Brain microvascular endothelial cell (primary cell): ENCODE measurements at regions not wholly inside any gene's neighbourhood (a gene's known extent, or its start where the extent isn't known, plus 50 kb on each side); places are given as distances from the start of the nearest gene placed in this dataset.
A peak's percentile ranks its signal among the peaks of the same experiment; 100 is the strongest.

Experiments
- DNase-seq: peaks from one replicate; pipeline ENCODE4 v3.0.0-alpha.2; 2020
- H3K27ac ChIP-seq: fragments of 250-450 bp; sonication (Bioruptor Pico); 2 replicates; pipeline ENCODE4 v1.5.1; 2020; ENCODE audit warnings: mild to moderate bottlenecking, moderate library complexity
- H3K27me3 ChIP-seq: fragments of 250-450 bp; sonication (Bioruptor Pico); replicated peaks from 2 replicates; pipeline ENCODE4 v1.5.1; 2020; ENCODE audit warnings: mild to moderate bottlenecking
- H3K36me3 ChIP-seq: fragments of 250-450 bp; sonication (Bioruptor Pico); replicated peaks from 2 replicates; pipeline ENCODE4 v1.5.1; 2020; ENCODE audit warnings: mild to moderate bottlenecking
- H3K4me3 ChIP-seq: 2 replicates; pipeline ENCODE4 v1.5.1; 2011; ENCODE audit warnings: low read depth, mild to moderate bottlenecking, control low read depth, low read length, moderate library complexity
- in situ Hi-C: cut with HindIII; loops from 2 replicates; pipeline ENCODE4 v1.10.0; 2017; ENCODE audit warnings: low sequenced_read_pairs, low pct_ligation_motif_present
- TF ChIP-seq, protein P1 (sequence below): IDR thresholded peaks from 2 replicates; pipeline ENCODE4 v1.5.1; 2011; ENCODE audit warnings: low read depth, mild to moderate bottlenecking, moderate library complexity, low read length, control low read depth, inconsistent platforms; ENCODE audit errors: missing control alignments

DNA sequence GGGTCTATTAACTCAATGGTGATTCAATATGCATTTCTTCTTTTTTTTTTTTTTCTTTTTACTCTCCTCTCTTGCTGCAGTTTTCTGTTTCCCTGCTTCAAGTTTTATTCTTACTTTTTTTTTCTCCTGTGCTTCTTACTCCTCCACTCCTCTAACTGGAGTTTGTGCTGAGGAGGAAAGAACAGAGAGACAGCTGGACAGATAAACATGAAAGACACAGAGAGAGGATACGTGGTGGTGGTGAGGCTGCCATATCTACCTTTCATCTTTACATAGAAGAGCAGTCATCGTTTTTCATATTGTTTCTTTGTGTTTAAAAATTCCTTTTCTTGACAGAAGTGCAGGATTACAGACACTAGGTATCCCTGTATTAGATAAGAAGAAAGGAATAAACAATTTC lies 262.8 kb downstream of the OTOL1 start:
- Histone ChIP-seq H3K27me3 (no peaks in the 10 kb centered on the region), H3K27ac (no peak overlapping the region), H3K36me3 (no peaks in the 10 kb centered on the region), H3K4me3 (no peak overlapping the region)
- in situ Hi-C loops = no loop called here
- TF ChIP-seq, protein P1, sequence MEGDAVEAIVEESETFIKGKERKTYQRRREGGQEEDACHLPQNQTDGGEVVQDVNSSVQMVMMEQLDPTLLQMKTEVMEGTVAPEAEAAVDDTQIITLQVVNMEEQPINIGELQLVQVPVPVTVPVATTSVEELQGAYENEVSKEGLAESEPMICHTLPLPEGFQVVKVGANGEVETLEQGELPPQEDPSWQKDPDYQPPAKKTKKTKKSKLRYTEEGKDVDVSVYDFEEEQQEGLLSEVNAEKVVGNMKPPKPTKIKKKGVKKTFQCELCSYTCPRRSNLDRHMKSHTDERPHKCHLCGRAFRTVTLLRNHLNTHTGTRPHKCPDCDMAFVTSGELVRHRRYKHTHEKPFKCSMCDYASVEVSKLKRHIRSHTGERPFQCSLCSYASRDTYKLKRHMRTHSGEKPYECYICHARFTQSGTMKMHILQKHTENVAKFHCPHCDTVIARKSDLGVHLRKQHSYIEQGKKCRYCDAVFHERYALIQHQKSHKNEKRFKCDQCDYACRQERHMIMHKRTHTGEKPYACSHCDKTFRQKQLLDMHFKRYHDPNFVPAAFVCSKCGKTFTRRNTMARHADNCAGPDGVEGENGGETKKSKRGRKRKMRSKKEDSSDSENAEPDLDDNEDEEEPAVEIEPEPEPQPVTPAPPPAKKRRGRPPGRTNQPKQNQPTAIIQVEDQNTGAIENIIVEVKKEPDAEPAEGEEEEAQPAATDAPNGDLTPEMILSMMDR = no peak
- DNase-seq = no peak

DNA sequence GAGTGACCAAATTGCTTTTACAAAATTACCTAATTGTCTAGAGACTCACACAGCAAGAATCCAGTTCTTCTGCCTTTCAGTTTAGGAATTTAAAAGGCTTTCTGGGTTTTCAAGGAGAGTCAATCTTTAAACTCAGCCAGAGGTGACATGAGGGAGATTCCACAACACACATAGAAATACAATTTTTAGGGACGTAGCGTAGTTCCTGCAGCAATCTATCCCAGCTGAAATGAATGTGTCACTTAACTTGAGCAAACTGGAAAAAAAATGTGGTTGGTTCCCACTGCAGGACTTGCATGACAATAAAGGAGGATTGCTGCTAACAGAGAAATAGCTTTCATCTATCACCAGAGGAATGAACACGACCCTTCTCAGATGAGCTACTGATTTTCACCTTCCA lies 269.7 kb downstream of the OTOL1 start:
- no peak overlapping the region for H3K27ac ChIP-seq
- no peak for DNase-seq
- no peaks in the 10 kb centered on the region for H3K27me3 ChIP-seq
- no peaks in the 10 kb centered on the region for H3K36me3 ChIP-seq
- TF ChIP-seq, protein P1 = no peak
- in situ Hi-C loops = no loop called here
- no peak overlapping the region for H3K4me3 ChIP-seq

DNA sequence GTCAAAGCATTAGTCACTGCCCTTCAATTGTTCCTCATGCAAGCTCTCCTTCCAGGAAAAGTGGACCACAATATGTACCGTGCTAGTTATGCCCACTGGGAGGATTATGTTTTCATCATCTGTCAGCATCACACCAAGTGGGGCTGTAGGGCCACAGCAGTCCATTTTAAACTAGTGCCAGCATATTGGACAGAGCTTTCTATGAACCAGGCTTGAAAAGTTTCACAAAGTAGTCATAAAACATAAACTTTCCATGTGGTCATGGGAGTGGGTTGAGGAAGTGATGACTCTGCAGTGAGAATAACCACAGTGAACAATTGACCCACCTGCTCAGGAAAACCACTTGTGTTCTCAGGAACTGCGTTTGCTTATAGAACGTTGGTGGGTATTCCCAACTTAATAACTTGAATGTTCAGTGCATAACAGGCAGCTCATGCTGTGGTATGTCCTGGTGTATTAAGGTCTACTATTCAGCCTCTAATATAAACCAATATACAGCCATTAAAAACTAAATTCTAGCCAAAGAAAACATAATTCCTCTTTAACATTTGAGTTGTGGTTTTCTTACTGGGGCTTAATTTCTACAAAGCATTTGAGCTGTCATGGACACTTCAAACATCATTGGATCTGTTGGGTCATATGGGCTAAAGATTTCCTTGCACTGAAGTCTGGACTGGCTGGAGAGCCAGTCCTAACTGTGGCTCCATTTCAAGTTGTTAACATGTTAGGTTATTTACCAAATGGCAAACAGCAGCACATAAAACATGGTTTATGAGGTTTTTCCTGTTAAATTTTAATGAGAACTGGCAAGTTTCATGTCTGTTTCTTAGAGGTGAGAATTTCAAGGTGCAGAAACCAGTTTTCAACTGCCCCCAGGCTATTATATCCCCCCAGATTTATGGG lies 274.1 kb downstream of the OTOL1 start:
- TF ChIP-seq, protein P1 = no peak
- in situ Hi-C loops = no loop called here
- Histone ChIP-seq H3K4me3 (no peak overlapping the region), H3K36me3 (no peaks in the 10 kb centered on the region), H3K27me3 (no peaks in the 10 kb centered on the region), H3K27ac (peak overlapping the region; percentile 8)
- peak; percentile 77 for DNase-seq

DNA sequence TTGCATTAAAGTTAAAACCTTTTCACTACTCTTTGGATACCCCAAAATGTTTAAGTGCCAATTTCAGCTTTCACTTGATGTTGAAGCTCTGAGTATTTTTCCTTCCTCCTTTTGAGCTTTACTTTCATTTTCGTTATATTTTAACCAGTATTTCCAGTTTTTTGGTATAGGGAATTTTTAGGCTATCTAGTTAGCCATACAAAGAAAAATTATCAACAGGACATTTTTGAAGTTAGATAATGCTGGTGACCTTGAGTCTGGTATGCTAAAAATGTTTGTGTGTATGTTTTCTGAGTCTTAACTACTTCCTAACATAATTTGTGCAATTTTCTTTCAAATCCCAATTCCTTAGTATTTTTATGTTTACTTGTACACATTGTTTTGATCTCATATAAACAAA lies 284.8 kb downstream of the OTOL1 start:
- H3K27ac ChIP-seq = no peak overlapping the region
- H3K27me3 ChIP-seq = no peaks in the 10 kb centered on the region
- no peak overlapping the region for H3K4me3 ChIP-seq
- H3K36me3 ChIP-seq = no peaks in the 10 kb centered on the region
- DNase-seq = no peak
- in situ Hi-C loops = no loop called here
- TF ChIP-seq, protein P1 = no peak

DNA sequence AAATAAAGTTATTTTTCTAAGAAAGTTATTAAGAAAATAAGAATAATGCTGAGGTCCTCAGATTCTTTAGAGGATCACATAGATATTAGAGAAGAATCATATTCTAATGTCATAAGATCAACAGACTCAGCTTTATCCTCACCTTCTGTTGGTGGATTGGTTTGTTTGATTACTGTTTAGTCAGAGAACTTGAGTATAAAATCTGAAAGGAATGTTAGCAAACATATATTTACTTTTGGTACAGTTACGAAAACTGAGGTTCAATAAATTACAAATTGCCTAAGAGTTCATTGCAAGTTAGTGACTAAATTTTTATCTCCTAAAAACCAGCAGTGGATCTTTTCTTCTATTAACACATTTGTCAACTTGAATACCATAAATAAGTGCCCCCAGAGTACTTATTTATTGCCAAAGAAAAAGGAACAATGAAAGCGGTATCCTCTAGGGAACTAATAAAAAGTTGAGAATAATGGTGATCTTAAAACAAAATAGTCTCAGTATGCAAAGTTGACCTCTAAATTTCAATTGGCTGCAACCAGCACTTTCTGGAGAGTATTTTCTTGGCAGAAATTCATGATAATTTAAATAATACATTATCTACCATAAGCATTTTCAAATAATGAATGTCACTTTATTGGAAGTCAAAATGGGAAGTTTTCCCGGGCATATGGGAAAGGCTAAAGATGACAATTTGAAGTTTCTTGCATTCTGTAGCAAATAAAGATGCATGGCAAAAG lies 296.8 kb downstream of the OTOL1 start:
- H3K4me3 ChIP-seq = no peak overlapping the region
- no peaks in the 10 kb centered on the region for H3K36me3 ChIP-seq
- H3K27me3 ChIP-seq = no peaks in the 10 kb centered on the region
- DNase-seq = no peak
- no peak overlapping the region for H3K27ac ChIP-seq
- in situ Hi-C loops = no loop called here
- TF ChIP-seq, protein P1 = no peak
